ENCODE measurements at regions not wholly inside any gene's neighbourhood (a gene's known extent, or its start where the extent isn't known, plus 50 kb on each side); places are given as distances from the start of the nearest gene placed in this dataset.

GRCh38 chr18:78624646-78625279, 354.9 kb upstream of the SALL3 start:
- TF ChIP-seq POLR2A (IDR thresholded peaks at IDR 0.05) (no peak), POLR2AphosphoS5 (IDR thresholded peaks at IDR 0.05) (no peak), CTCF (IDR thresholded peaks at IDR 0.05) (no peak)
